ENCODE measurements at regions not wholly inside any gene's neighbourhood (a gene's known extent, or its start where the extent isn't known, plus 50 kb on each side); places are given as distances from the start of the nearest gene placed in this dataset.

- no peak for TF ChIP-seq CTCF (IDR thresholded peaks at IDR 0.05; ENCODE audit: low read depth, low read length)
- no peak for DNase-seq (ENCODE audit: extremely low read depth, low read depth)
These were observed 175.6 kb downstream of the IRX2 start for GRCh38 chr5:2575871-2576270.

DNA sequence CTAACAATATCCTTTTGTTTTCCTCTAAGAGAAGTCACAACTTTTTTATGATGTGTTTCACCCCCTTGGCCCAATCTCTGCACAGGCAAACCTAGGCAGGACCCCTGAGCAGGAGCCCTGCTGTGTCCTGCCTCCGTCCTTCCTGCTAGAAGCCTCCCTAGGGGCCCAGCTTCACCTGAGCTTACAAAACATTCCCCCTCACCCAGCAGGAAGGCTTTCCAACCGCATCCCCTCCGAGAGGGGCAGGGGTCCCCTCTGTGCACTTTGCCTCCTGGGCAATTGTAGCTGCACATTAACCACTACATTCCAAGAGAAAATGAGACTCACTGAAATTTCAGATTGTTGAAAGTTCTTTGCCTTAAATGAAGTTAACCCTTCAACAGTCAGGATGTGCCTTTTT is 176.2 kb downstream of the IRX2 start:
- no peak for DNase-seq (ENCODE audit: extremely low read depth, low read depth)
- TF ChIP-seq CTCF (IDR thresholded peaks at IDR 0.05; ENCODE audit: low read depth, low read length), result no peak

DNA sequence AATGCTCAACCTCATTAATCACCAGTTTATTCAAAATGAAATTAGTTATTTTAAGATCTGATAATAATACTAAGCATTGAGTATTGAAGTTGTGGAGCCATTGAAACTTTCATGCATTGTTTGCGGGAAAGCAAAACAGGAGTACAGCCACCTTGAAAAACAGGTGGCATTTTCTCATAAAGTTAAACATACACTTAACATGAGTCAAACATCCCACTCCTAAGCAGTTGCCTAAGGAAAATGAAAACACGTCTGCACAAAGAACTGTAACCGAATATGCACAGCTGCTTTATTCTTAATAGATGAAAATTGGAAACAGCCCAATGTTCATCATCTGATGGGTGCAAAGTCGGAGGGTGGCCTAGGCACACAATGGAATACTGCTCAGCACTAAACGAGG is 177.3 kb downstream of the IRX2 start:
- no peak for DNase-seq (ENCODE audit: extremely low read depth, low read depth)
- TF ChIP-seq CTCF (IDR thresholded peaks at IDR 0.05; ENCODE audit: low read depth, low read length), result no peak

DNA sequence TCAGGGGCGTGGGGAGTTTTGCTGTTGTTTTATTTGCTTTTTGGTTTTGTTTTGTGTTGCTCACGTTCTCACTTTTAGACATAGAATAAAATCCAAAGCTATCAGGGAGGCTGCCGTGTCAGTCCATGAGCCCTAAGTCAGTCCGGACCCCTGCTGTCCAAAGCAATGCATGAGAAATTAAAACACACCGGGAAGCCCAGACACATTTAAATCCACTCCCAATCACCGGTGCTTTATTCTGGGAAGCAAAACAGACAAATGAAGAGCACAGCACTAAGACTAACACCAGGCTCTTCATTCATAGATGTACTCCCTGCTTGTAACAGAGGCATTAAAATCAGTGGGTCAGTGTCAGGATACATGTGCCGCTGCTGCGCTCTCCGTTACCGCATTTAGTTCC is 180.9 kb downstream of the IRX2 start:
- TF ChIP-seq CTCF (IDR thresholded peaks at IDR 0.05; ENCODE audit: low read depth, low read length), result no peak
- no peak for DNase-seq (ENCODE audit: extremely low read depth, low read depth)

- no peak for DNase-seq (ENCODE audit: extremely low read depth, low read depth)
- TF ChIP-seq CTCF (IDR thresholded peaks at IDR 0.05; ENCODE audit: low read depth, low read length), result no peak
These were observed 181.5 kb downstream of the IRX2 start for GRCh38 chr5:2569774-2570542.

DNA sequence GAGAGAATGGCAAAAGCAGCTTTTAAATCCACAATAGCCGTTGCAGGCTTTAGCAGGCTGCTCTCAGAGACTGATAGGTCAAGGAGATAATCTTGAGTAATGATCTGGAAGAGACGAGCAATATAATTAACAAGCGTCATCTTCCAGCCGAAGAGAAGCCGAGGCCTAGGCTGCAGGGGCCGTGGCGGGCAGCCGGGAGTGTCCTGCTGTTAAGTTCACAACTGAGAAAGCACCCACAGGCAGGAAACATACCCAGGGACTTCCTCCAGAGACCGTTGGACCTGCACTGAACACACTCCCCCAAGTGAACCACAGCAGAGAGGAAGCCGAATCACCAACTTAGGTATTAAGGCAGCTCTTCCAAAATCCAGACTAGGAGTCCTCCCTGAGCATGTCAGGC is 182.3 kb downstream of the IRX2 start:
- TF ChIP-seq CTCF (IDR thresholded peaks at IDR 0.05; ENCODE audit: low read depth, low read length), result no peak
- no peak for DNase-seq (ENCODE audit: extremely low read depth, low read depth)

DNA sequence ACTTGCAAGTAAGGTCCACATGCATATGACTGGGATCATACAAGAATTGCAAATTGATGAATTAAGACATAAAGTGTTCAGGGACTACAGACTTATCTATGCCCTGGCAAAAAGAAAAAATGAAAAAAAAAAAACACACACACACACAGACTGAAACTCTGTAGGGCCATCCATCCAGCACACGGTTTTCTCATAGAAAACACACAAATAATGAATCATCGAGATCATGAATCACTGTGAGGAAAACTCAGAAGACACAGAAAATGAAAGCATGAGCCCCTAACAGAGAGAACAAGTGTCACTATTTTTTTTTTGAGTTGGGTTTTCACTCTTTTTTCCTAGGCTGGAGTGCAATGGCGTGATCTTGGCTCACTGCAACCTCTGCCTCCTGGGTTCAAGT is 185.2 kb downstream of the IRX2 start:
- DNase-seq (ENCODE audit: extremely low read depth, low read depth), result no peak
- TF ChIP-seq CTCF (IDR thresholded peaks at IDR 0.05; ENCODE audit: low read depth, low read length), result no peak

Measured in AG09319 (cell line).